AG04450 (cell line): ENCODE measurements at regions not wholly inside any gene's neighbourhood (a gene's known extent, or its start where the extent isn't known, plus 50 kb on each side); places are given as distances from the start of the nearest gene placed in this dataset.

ENCODE experiments used
- CTCF ChIA-PET: fragments of 300-600, 350-600 bp; formaldehyde crosslinking; extraction: SDS; loops from one replicate; lab custom pipeline; 2022; ENCODE audit warnings: antibody characterized with exemption, inconsistent platforms; lab: Charles Lee
- POLR2A ChIA-PET: fragments of 350-600 bp; formaldehyde crosslinking; extraction: SDS; loops from one replicate; lab custom pipeline; 2021; ENCODE audit warnings: antibody characterized with exemption, inconsistent platforms; lab: Yijun Ruan, JAX
- DNase-seq: peaks from one replicate; pipeline ENCODE4 v3.0.0-alpha.2; 2011; ENCODE audit warnings: low read depth, low spot score
- H3K27ac ChIP-seq: one replicate; pipeline ENCODE4 v1.5.1; 2012; ENCODE audit warnings: low read depth, low read length, control low read depth
- H3K27me3 ChIP-seq: one replicate; pipeline ENCODE4 v1.6.0; 2012; ENCODE audit warnings: low read length; ENCODE audit not compliant: control insufficient read depth, insufficient read depth
- H3K4me3 ChIP-seq: 2 replicates; pipeline ENCODE4 v1.5.1; 2011; ENCODE audit warnings: mild to moderate bottlenecking, low read depth, low read length, control low read depth
- H3K9me3 ChIP-seq: 2 replicates; pipeline ENCODE4 v1.5.1; 2012; ENCODE audit warnings: low read length; ENCODE audit not compliant: control insufficient read depth, insufficient read depth
- TF ChIP-seq, protein P1 (sequence below): IDR thresholded peaks from 2 replicates; pipeline ENCODE4 v1.5.1; 2011; ENCODE audit warnings: low read depth, low read length, control low read depth, inconsistent platforms

DNA sequence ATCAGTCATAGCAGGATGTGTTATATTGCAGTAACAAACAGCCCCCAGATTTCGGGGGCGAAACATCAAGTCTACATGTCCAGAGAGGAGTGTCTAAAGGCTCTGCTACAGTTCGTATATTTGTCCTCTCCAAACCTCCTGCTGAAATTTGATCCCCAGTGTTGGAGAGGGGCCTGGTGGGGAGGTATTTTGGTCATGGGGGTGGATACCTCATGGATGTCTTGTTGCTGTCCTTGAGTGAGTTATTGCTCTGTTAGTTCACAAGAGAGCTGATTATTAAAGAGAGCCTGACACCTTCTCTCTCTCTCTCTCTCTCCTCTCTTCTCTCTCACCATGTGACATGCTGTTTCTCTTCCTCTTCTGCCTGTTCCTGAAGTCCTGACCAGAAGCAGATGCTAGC, 343.7 kb downstream of the TCERG1L start:
- H3K27me3 ChIP-seq = no peaks in the 10 kb centered on the region
- no peak for DNase-seq
- peaks cover 64% of the 10 kb centered on the region for H3K9me3 ChIP-seq
- no peak overlapping the region for H3K4me3 ChIP-seq
- ChIA-PET POLR2A (no interaction called here), CTCF (no interaction called here)
- TF ChIP-seq, protein P1, sequence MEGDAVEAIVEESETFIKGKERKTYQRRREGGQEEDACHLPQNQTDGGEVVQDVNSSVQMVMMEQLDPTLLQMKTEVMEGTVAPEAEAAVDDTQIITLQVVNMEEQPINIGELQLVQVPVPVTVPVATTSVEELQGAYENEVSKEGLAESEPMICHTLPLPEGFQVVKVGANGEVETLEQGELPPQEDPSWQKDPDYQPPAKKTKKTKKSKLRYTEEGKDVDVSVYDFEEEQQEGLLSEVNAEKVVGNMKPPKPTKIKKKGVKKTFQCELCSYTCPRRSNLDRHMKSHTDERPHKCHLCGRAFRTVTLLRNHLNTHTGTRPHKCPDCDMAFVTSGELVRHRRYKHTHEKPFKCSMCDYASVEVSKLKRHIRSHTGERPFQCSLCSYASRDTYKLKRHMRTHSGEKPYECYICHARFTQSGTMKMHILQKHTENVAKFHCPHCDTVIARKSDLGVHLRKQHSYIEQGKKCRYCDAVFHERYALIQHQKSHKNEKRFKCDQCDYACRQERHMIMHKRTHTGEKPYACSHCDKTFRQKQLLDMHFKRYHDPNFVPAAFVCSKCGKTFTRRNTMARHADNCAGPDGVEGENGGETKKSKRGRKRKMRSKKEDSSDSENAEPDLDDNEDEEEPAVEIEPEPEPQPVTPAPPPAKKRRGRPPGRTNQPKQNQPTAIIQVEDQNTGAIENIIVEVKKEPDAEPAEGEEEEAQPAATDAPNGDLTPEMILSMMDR = no peak
- no peak overlapping the region for H3K27ac ChIP-seq

DNA sequence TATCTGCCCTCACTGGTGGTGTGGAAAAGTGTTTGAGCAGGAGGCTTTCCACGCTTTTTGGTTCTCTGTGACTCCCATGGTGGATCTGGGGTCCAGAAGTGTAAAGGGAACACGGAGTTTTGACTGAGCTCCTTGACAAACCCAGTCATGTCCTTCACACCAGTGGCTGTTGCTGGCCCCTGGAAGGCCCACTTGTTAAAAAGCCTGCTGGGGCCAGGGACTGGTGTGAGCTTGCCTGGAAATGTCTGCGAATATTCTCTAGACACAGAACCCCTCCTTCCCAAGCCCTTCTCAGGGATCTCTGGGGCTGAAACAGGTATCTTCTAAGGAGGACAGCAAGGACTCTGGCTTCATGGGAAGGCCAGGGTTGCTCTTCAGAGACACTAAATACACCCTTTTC, 343.0 kb downstream of the TCERG1L start:
- Histone ChIP-seq H3K27me3 (no peaks in the 10 kb centered on the region), H3K4me3 (no peak overlapping the region), H3K9me3 (peaks cover 64% of the 10 kb centered on the region), H3K27ac (no peak overlapping the region)
- POLR2A ChIA-PET = no interaction called here
- DNase-seq = no peak
- CTCF ChIA-PET = no interaction called here
- TF ChIP-seq, protein P1 = no peak

DNA sequence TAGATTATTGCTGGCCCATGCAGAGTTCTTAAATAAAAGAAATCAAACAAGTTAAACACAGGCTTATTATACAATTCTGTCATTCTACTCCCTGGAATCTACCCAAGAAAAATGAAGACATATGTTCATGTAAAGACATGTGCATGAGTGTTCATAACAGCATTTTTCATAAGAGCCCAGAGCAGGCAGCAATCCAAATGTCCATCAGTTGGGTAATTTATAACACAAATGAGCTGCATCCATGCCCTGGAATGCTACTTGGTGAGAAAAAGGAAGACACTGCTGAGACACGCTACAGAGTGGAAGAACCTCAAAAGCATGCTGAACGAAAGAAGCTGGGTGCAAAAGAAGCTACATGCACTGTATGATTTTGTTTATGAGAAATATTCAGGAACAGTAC, 342.6 kb downstream of the TCERG1L start:
- H3K9me3 ChIP-seq = peaks cover 64% of the 10 kb centered on the region
- POLR2A ChIA-PET = no interaction called here
- no peak overlapping the region for H3K4me3 ChIP-seq
- H3K27me3 ChIP-seq = no peaks in the 10 kb centered on the region
- TF ChIP-seq, protein P1 = no peak
- no peak overlapping the region for H3K27ac ChIP-seq
- no peak for DNase-seq
- CTCF ChIA-PET = no interaction called here

DNA sequence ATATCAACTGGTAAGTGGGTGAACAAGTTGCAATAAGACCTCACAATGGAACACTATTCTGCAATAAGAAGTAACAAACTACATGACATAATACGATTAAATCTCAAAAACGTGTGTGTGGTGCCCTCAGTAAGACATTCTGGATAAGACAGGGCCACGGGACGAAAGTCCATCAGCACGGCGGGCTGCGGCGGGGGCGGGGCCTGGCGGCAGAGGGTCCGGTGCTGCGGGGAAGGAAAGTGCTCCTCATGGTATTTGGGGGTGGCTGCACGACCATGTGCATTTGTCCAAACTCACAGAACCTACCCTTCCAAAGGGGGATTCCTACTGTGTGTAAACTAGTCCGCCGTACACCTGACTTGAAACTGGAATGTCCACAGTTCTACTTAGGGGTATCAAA, 341.8 kb downstream of the TCERG1L start:
- TF ChIP-seq, protein P1 = no peak
- Histone ChIP-seq H3K4me3 (no peak overlapping the region), H3K9me3 (peaks cover 56% of the 10 kb centered on the region), H3K27ac (no peak overlapping the region), H3K27me3 (no peaks in the 10 kb centered on the region)
- CTCF ChIA-PET = no interaction called here
- POLR2A ChIA-PET = no interaction called here
- DNase-seq = no peak

DNA sequence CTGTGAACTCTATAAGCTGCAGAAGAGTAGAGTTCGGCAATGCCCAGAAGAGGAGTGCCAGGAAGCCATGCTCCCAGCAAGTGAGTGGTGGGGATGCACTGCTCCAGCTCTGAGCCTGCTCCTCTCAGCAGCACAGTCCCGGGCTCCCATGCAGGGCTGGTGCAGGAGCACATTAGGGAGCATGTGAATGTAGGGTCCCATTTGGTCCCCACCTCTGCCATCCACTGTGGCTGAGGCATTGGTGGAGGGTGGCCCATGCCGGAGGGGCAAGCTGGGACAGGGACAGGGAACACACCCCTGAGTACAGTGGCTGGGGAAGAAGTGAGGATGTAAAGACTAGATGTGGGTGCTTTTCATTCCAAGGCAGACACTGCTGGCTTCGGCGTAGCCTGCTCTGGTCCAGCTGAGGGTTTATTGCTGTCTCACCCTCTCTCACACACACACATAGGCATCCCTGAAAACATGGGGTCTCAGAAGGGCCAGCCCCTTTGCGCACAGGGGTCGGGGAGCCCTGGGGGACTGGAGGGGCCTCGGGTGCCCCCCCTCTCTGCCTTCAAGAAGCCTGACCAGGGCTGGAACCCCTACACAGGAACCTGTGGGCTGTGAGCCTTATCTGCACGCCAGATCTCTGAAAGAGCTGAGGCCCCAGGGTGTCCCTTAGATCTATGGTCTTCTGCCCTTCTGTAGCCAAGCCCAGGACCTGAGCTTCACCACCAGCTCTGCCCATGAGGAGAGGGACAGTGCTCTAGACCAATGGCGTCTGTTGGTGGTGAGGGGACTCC, 341.0 kb downstream of the TCERG1L start:
- ChIA-PET CTCF (no interaction called here), POLR2A (no interaction called here)
- Histone ChIP-seq H3K9me3 (peaks cover 52% of the 10 kb centered on the region), H3K4me3 (no peak overlapping the region), H3K27me3 (no peaks in the 10 kb centered on the region), H3K27ac (no peak overlapping the region)
- TF ChIP-seq, protein P1 = no peak
- no peak for DNase-seq
